HL-60 (cell line): ENCODE measurements at regions not wholly inside any gene's neighbourhood (a gene's known extent, or its start where the extent isn't known, plus 50 kb on each side); places are given as distances from the start of the nearest gene placed in this dataset.

Experiments used
- POLR2AphosphoS5 ChIP-seq: IDR thresholded peaks from 2 replicates; pipeline ENCODE4 v1.6.1; 2012; ENCODE audit warnings: low read depth
- TF ChIP-seq, protein P1 (sequence below): IDR thresholded peaks from one replicate; pipeline ENCODE4 v1.5.1; 2011; ENCODE audit warnings: low read length, control low read depth, inconsistent platforms; ENCODE audit not compliant: insufficient read depth
- TF ChIP-seq, protein P2 (sequence below): IDR thresholded peaks from 2 replicates; pipeline ENCODE4 v1.6.1; 2012; ENCODE audit warnings: low read depth; ENCODE audit not compliant: insufficient replicate concordance

DNA sequence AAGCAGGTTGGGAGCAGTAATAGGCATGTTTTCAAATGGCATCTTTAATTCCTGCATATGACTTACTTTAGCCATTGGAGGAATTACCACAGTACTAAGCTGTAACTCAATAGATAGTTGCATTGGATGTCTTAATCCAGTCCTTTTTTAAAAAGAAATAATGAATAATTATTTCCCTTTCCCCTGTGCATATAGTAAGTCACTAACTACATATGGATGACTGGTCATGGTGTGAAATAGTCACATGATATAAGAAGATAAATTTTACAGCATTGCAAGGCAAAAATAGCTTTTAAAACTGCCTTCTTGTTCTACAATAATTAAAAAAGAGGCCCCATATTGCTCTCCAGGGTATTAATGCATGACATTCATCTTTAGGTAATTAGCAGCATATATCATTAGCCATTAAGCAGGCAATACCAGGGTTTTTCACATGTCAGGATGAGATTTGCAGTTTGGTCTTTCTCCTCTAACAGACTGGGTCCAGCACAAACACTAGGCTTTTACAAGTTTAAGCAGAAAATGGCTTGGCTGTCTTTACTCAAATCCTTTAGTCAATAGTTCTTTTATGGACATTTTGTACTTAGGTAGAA lies 606.4 kb upstream of the RORB start:
- TF ChIP-seq, protein P1, sequence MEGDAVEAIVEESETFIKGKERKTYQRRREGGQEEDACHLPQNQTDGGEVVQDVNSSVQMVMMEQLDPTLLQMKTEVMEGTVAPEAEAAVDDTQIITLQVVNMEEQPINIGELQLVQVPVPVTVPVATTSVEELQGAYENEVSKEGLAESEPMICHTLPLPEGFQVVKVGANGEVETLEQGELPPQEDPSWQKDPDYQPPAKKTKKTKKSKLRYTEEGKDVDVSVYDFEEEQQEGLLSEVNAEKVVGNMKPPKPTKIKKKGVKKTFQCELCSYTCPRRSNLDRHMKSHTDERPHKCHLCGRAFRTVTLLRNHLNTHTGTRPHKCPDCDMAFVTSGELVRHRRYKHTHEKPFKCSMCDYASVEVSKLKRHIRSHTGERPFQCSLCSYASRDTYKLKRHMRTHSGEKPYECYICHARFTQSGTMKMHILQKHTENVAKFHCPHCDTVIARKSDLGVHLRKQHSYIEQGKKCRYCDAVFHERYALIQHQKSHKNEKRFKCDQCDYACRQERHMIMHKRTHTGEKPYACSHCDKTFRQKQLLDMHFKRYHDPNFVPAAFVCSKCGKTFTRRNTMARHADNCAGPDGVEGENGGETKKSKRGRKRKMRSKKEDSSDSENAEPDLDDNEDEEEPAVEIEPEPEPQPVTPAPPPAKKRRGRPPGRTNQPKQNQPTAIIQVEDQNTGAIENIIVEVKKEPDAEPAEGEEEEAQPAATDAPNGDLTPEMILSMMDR: no peak
- TF ChIP-seq POLR2AphosphoS5: no peak
- TF ChIP-seq, protein P2, sequence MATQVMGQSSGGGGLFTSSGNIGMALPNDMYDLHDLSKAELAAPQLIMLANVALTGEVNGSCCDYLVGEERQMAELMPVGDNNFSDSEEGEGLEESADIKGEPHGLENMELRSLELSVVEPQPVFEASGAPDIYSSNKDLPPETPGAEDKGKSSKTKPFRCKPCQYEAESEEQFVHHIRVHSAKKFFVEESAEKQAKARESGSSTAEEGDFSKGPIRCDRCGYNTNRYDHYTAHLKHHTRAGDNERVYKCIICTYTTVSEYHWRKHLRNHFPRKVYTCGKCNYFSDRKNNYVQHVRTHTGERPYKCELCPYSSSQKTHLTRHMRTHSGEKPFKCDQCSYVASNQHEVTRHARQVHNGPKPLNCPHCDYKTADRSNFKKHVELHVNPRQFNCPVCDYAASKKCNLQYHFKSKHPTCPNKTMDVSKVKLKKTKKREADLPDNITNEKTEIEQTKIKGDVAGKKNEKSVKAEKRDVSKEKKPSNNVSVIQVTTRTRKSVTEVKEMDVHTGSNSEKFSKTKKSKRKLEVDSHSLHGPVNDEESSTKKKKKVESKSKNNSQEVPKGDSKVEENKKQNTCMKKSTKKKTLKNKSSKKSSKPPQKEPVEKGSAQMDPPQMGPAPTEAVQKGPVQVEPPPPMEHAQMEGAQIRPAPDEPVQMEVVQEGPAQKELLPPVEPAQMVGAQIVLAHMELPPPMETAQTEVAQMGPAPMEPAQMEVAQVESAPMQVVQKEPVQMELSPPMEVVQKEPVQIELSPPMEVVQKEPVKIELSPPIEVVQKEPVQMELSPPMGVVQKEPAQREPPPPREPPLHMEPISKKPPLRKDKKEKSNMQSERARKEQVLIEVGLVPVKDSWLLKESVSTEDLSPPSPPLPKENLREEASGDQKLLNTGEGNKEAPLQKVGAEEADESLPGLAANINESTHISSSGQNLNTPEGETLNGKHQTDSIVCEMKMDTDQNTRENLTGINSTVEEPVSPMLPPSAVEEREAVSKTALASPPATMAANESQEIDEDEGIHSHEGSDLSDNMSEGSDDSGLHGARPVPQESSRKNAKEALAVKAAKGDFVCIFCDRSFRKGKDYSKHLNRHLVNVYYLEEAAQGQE: no peak
